HG03432 (cell line): ENCODE measurements at regions not wholly inside any gene's neighbourhood (a gene's known extent, or its start where the extent isn't known, plus 50 kb on each side); places are given as distances from the start of the nearest gene placed in this dataset.

ENCODE experiments used
- ATAC-seq: cut with Tn5 transposase; IDR thresholded peaks from one replicate; pipeline ENCODE4 v1.9.1; 2021; ENCODE audit warnings: mild to moderate bottlenecking, moderate library complexity; ENCODE audit not compliant: unreplicated experiment

DNA sequence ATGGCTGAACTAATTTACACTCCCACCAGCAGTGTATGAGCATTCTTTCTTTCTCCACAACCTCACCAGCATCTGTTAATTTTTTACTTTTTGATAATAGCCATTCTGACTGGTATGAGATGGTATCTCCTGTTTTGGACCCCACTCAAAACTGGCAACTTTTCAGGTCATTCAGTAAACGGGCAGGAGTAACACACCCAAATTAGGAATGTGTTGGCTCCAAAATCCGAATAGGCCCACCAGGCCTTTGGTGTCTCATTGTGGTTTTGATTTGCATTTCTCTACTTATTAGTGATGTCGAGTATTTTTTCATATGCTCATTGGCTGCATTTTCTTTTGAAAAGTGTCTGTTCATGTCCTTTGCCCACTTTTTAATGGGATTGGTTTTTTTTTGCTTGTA is 517.1 kb downstream of the TMEM232 start:
- ATAC-seq: no peak

DNA sequence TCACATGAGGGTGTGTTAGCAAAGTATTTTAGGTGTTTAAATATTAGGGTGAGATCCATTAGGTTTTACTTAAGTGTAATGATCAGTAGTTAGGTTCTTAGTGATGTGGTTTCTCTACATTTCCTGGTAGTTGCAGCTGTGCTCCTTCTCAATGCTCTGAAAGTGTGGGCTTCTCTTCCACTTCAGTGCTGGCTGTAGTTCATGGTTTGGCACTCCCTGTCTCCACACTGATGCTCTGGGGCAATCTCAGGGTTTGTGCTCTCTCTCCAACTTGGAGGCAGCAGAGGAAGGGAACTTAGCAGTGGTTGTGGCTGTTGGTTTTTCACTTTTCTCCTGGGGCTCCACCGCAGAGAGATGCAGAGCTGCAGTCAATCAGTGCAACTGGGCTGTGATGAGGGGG is 507.5 kb downstream of the TMEM232 start:
- ATAC-seq: no peak

DNA sequence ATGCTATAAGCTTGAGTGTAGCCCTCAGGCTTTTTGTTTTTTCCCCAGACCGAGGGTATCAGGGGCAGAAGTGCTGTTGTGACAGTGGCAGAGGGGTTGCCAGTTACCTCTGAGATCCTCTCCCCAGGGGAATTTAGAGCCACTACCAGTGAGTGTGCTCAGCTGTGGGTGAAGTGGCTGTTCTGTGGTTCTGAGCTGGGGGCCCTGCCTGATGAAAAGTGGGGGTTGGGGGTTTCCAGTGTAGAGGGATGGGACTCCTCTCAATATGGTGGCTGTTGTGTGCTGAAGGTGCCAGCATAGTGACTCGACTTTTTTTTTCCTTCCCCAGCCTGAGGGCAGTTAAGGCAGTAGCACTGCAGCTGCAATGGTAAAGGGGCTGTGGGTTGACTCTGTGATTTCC is 506.7 kb downstream of the TMEM232 start:
- no peak for ATAC-seq

DNA sequence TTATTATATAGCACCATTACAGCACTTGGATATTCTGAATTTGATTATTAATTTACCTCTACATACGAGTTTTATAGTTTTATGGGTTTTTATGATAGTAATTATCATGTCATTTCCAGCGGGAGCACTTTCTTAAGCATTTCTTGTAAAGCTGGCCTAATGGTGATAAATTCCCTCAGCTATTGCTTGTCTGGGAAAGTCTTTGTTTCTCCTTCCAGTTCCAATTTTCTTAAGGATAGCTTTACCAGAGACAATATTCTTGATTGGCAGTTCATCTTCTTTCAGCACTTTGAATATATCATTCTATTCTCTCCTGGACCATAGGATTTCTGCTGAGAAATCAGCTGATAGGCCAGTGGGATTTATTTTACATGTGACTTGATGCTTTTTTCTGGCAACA is 505.4 kb downstream of the TMEM232 start:
- no peak for ATAC-seq

DNA sequence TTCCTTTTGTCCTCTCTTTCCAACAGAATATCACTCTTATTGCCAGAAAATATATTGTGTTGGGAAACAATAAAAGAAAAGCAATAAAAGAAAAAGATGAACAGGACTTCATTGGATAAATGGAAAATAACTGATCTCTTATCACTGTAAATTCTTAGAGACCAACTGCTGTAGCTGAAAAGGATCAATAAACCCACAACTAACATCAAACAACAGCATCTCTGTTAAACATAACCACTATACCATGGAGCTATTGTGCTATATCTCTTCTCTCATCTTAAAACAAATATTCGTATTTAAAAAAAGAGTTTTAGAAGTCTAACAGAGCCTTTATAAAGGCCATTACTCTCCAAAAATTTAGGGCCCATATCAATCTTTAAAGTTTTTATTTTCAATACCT is 502.4 kb downstream of the TMEM232 start:
- no peak for ATAC-seq

- ATAC-seq: no peak
Observed at GRCh38 chr5:110225949-110226348, 500.5 kb downstream of the TMEM232 start.

DNA sequence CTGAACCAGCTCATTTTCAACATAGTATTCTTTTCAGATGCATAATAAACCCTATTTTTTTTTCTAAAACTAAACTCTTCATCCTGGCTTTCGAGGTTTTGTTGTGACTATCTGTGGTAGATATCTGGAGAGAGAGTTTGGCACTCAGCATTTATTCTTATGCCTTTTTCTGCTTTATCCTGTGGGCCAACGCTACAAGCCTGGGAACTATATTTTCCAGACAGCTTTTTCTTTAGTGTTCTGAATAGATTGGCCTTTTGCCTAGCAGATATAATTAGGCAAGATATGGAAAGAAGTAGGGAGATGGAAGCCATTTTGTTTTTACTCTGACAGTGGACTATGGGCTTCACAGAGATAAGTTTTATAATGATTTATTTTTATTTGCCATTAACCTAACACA is 486.7 kb downstream of the TMEM232 start:
- ATAC-seq: no peak

DNA sequence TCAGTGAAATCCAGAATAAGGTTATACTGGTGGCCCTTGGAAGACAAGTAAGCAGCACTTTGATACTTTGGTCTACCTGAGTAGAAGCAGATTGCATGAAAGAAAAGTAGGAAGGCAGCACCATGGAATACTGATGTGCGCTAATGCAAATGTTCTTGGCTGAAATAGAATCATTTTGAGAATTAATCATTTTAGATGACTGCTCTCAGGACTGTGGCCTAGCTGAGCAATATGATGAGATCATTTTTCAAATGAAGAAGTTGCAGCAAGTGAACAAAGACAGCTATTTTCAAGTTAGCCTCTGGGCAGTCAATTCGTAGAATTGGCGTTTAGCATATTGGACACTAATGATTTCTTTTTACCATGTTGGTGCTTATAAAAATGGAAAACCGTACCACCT is 483.5 kb downstream of the TMEM232 start:
- ATAC-seq: no peak

- no peak for ATAC-seq
Observed at GRCh38 chr5:110248921-110249320, 477.6 kb downstream of the TMEM232 start.

DNA sequence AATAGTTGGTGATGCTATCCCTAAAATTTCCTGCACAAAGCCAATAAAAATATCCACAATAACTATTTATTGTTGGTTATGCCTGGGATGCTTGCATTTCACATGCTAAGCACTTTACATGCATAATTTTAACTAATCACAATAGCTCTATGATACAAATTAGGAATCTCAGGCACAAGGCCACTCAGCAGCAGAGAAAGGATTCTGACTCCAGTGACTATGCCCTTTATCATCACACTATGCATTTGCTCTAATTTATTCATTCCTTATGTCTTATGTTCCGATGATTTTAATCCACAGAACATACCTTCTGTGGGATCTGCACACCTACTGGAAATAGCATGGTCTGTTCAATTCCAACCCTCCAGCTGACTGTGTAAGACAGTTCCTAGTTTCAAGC is 476.1 kb downstream of the TMEM232 start:
- no peak for ATAC-seq

DNA sequence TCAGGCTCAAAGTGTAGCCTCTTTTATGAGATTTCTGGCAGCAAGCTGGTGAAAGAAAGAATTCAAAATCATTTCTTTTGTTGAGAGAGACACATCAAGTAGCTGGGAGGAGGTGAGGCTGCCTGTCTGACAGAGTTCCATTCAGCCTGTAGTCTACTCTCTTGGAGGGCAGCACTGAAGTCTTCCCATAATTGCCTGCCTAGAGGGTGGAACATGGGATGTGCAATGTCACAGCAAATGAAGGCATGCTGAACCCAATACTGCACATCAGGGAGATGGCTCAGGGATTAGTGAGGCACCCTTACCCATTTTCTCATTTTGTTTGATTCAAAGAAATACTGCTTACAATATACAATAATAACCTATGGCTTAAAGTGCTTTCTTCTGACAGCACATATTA is 475.7 kb downstream of the TMEM232 start:
- ATAC-seq: no peak

DNA sequence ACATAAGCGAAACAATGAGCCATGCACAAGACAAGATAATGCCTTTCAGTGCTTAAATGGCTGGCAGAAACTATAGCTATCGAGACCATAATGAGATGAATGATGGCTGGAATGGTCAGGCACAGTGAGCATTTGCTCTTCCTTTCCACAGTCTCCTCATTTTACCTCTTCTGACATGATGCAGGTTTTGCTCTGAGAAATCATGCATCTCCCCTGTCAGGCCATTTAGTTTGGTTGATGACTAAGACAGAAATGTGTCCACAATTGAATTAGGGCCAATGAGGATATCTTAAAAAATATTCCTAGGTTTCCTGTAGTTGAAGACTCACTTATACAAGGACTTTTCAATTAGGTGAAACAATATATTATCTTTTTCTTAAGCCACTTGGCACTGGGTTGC is 475.1 kb downstream of the TMEM232 start:
- ATAC-seq: no peak

DNA sequence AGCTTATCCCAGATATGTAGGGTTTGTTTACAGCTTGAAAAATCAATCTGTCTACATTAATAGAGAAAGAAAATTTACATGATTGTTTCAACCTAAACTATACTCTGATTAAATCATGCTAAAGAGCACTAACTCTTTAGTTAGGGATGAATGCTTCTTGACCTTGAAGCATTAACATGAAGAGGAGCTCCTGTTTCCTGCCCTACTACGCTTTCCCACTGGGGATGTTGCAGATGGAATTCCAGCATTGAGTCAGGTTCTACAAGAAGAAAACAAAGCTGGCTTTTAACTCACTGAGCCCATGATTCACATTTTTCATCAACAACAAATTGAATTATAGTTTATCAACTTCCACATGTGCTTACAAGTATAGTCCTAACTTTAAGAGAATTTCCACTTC is 471.3 kb downstream of the TMEM232 start:
- ATAC-seq: no peak

GRCh38 chr5:110256298-110256697 is 470.2 kb downstream of the TMEM232 start:
- ATAC-seq: no peak

DNA sequence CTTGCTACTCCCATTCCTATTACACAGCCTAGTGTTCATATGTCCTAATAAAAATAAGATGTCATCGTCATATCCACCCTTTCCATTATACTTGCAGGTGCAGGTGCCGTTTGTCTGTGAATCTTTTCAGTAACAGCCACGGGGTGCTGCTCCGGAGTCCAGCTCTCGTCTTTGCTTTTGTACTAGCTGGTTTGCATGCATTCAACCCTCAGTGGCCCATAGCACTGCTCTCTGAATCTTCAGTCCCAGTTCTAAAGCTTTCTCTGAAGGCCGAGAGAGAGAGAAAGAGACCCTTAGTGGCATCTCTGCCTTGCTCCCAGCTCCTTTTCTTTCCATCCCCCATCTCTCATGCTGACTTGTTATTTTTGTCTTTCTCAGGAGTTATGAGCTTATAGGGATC is 468.5 kb downstream of the TMEM232 start:
- ATAC-seq: no peak

GRCh38 chr5:110258460-110259216 is 467.8 kb downstream of the TMEM232 start:
- no peak for ATAC-seq

- no peak for ATAC-seq
Observed at GRCh38 chr5:110262749-110263148, 463.7 kb downstream of the TMEM232 start.

DNA sequence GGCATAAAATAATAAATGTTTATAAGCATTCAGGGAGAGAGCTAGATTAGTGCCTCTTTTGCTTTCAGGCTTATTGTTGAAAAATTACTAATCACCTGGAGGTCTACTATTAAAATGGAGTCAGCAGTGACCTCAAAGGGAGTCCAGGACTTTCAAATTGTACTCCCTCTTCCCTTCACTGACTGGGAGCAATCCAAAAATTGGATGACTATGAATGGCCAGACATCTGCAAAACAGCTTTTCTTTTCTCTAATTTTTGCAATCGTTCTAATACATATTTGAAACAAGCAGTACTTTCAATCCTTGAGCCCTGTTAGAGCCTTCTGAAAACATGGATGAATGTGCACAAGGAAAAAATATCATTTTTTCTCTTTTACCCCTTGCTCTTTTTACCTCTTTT is 461.8 kb downstream of the TMEM232 start:
- no peak for ATAC-seq

DNA sequence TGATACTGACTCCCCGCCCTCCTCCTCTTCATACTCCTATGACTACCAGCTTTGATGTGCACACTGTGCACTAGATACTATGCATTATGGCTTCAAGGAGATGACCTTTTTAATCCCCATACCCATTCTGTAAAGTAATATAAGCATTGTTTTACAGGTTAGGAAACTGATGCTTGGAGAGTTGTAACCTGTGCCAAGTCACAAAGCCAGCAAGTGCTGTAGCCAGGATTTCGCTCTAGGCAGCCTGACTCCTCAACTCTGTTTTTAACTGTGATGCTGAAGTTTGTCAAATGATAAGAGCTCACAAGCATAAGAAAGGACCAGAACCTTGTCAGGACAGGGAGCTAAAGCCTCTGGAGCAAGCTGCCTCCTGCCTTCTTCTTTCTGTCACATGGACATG is 461.3 kb downstream of the TMEM232 start:
- ATAC-seq: no peak

- ATAC-seq: no peak
Observed at GRCh38 chr5:110267714-110268113, 458.8 kb downstream of the TMEM232 start.

GRCh38 chr5:110268283-110268682 is 458.2 kb downstream of the TMEM232 start:
- ATAC-seq: peak; percentile 10

DNA sequence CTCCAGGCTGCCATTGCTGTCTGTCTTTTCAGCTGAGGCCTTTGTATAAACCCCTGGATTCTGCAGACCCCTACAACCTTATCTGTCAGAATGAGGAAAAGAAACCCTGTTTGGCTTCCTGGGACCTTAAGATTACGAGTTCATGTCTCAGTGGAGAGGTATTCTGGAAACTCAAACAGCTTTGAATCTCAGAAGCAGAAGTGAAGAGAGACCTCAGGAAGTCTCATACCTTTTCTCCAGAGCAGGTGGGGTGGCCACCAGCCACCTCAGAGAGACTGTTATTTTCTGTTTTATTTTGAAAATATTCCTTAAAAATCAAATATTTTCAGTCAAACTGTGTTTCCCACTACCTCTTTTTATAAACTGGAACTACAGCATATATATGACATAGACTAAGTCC is 457.5 kb downstream of the TMEM232 start:
- peak; percentile 51 for ATAC-seq

- ATAC-seq: no peak
Observed at GRCh38 chr5:110269478-110270142, 456.9 kb downstream of the TMEM232 start.
